ENCODE measurements at regions not wholly inside any gene's neighbourhood (a gene's known extent, or its start where the extent isn't known, plus 50 kb on each side); places are given as distances from the start of the nearest gene placed in this dataset.

DNA sequence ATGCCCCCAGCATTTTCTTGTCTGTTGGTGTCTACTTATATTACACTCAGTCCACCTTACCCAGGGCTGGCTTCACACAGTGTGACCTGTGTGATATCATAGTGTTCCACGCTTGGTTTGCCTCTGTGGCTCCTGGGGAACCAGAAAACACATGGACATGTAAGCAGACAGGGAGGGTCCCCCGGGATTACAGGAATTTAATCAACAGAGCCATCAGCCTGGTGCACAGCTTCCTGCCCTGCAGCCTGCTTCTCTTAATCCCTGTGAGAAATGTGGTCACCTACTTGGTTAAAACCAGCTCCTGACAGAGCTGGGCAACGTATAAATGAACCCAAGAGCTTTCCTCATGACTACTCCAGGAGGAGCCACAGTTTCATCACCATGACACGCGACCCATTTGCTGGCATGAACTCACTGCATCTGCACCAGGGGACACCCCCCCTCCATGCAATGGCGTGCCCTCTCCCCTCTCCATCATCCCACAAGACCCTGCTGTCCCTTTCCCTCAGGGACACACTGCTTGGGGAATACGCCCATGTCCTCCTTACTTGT is 152.1 kb downstream of the UQCRFS1 start:
- TF ChIP-seq POLR2A (IDR thresholded peaks at IDR 0.05) = no peak
- TF ChIP-seq, protein P1, sequence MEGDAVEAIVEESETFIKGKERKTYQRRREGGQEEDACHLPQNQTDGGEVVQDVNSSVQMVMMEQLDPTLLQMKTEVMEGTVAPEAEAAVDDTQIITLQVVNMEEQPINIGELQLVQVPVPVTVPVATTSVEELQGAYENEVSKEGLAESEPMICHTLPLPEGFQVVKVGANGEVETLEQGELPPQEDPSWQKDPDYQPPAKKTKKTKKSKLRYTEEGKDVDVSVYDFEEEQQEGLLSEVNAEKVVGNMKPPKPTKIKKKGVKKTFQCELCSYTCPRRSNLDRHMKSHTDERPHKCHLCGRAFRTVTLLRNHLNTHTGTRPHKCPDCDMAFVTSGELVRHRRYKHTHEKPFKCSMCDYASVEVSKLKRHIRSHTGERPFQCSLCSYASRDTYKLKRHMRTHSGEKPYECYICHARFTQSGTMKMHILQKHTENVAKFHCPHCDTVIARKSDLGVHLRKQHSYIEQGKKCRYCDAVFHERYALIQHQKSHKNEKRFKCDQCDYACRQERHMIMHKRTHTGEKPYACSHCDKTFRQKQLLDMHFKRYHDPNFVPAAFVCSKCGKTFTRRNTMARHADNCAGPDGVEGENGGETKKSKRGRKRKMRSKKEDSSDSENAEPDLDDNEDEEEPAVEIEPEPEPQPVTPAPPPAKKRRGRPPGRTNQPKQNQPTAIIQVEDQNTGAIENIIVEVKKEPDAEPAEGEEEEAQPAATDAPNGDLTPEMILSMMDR (IDR thresholded peaks at IDR 0.05 in 4 of 5, conservative IDR thresholded peaks at IDR 0.05 in 1 of 5) = no peak
- Histone ChIP-seq H3K36me3 (no peaks in the 10 kb centered on the region), H3K4me3 (no peak overlapping the region), H3K27me3 (no peaks in the 10 kb centered on the region), H3K27ac (no peak overlapping the region), H3K4me1 (no peaks in the 10 kb centered on the region), H3K9me3 (no peaks in the 10 kb centered on the region)
- ATAC-seq (no peak), DNase-seq (no peak)
- intact Hi-C loops (cut with DNase I; ENCODE audit: low total_unique reads) (no loop called here), in situ Hi-C loops (cut with MboI; ENCODE audit: low sequenced_read_pairs in 4 of 4) (no loop called here)

GRCh38 chr19:29056535-29056934 is 156.4 kb downstream of the UQCRFS1 start:
- TF ChIP-seq, protein P1 (IDR thresholded peaks at IDR 0.05 in 4 of 5, conservative IDR thresholded peaks at IDR 0.05 in 1 of 5) = no peak
- no peak for TF ChIP-seq POLR2A (IDR thresholded peaks at IDR 0.05)

GRCh38 chr19:29054886-29055675 is 157.9 kb downstream of the UQCRFS1 start:
- Histone ChIP-seq H3K4me3 (no peak overlapping the region), H3K9me3 (no peaks in the 10 kb centered on the region), H3K27ac (no peak overlapping the region), H3K4me1 (no peaks in the 10 kb centered on the region), H3K27me3 (no peaks in the 10 kb centered on the region), H3K36me3 (no peaks in the 10 kb centered on the region)
- no peak for ATAC-seq
- no peak for DNase-seq
- in situ Hi-C loops (cut with MboI; ENCODE audit: low sequenced_read_pairs in 4 of 4) (no loop called here), intact Hi-C loops (cut with DNase I; ENCODE audit: low total_unique reads) (no loop called here)
- TF ChIP-seq POLR2A (IDR thresholded peaks at IDR 0.05) = no peak
- TF ChIP-seq, protein P1 (IDR thresholded peaks at IDR 0.05 in 4 of 5, conservative IDR thresholded peaks at IDR 0.05 in 1 of 5) = no peak

More at GRCh38 chr19:29056535-29056934, 156.4 kb downstream of the UQCRFS1 start:
- no peak overlapping the region for H3K4me3 ChIP-seq
- H3K27me3 ChIP-seq = no peaks in the 10 kb centered on the region
- ATAC-seq = no peak
- H3K36me3 ChIP-seq = no peaks in the 10 kb centered on the region
- no peaks in the 10 kb centered on the region for H3K4me1 ChIP-seq
- no peak overlapping the region for H3K27ac ChIP-seq
- in situ Hi-C loops (cut with MboI; ENCODE audit: low sequenced_read_pairs in 4 of 4) (no loop called here), intact Hi-C loops (cut with DNase I; ENCODE audit: low total_unique reads) (no loop called here)
- no peak for DNase-seq
- no peaks in the 10 kb centered on the region for H3K9me3 ChIP-seq

GRCh38 chr19:29048873-29049272 is 164.1 kb downstream of the UQCRFS1 start:
- ATAC-seq (no peak), DNase-seq (no peak)
- Histone ChIP-seq H3K27ac (no peak overlapping the region), H3K27me3 (no peaks in the 10 kb centered on the region), H3K4me1 (no peaks in the 10 kb centered on the region), H3K36me3 (no peaks in the 10 kb centered on the region), H3K4me3 (no peak overlapping the region), H3K9me3 (no peaks in the 10 kb centered on the region)
- TF ChIP-seq, protein P1 (IDR thresholded peaks at IDR 0.05 in 4 of 5, conservative IDR thresholded peaks at IDR 0.05 in 1 of 5) = no peak
- no peak for TF ChIP-seq POLR2A (IDR thresholded peaks at IDR 0.05)
- in situ Hi-C loops (cut with MboI; ENCODE audit: low sequenced_read_pairs in 4 of 4) (no loop called here), intact Hi-C loops (cut with DNase I; ENCODE audit: low total_unique reads) (no loop called here)

Data from gastrocnemius medialis (tissue), 4 donors.